ENCODE measurements at regions not wholly inside any gene's neighbourhood (a gene's known extent, or its start where the extent isn't known, plus 50 kb on each side); places are given as distances from the start of the nearest gene placed in this dataset.

GRCh38 chr5:24080046-24080445 is 564.7 kb downstream of the CDH10 start:
- TF ChIP-seq CTCF (IDR thresholded peaks at IDR 0.05), result no peak
- no peak for TF ChIP-seq EP300 (IDR thresholded peaks at IDR 0.05)
- no peak for TF ChIP-seq POLR2AphosphoS5 (IDR thresholded peaks at IDR 0.05)
- TF ChIP-seq POLR2A (IDR thresholded peaks at IDR 0.05), result no peak

Measured in gastroesophageal sphincter (tissue), 3 donors.